Heart right ventricle (tissue), 16 donors: ENCODE measurements at regions not wholly inside any gene's neighbourhood (a gene's known extent, or its start where the extent isn't known, plus 50 kb on each side); places are given as distances from the start of the nearest gene placed in this dataset.

Experiments
- ATAC-seq, 8 donors: fragments of 200-7000 bp; cut with Tn5 transposase; one replicate each; pipeline ENCODE4 v1.9.1; 2020; ENCODE audit warnings: mild to moderate bottlenecking in 8 of 8, moderate library complexity in 8 of 8, moderate number of reproducible peaks in 1 of 8
- DNase-seq, 2 donors: peaks; one replicate each; pipeline ENCODE4 v3.0.0-alpha.2; 2020
- H3K27ac ChIP-seq, 10 donors: fragments of 200-600 bp; sonication (generic) in 2 of 10; one replicate each; pipeline versions ENCODE4 v1.5.0 to v1.8.0; 2020 to 2022; ENCODE audit warnings: mild to moderate bottlenecking in 3 of 10
- H3K27me3 ChIP-seq, 7 donors: fragments of 200-600 bp; one replicate each; pipeline ENCODE4 v1.8.0; 2021 to 2022; ENCODE audit warnings: mild to moderate bottlenecking in 2 of 7
- H3K36me3 ChIP-seq, 9 donors: fragments of 200-600 bp; sonication (generic) in 1 of 9; one replicate each; pipeline versions ENCODE4 v1.5.0 to v1.8.0; 2020 to 2022; ENCODE audit warnings: mild to moderate bottlenecking in 2 of 9
- H3K4me1 ChIP-seq, 9 donors: fragments of 200-600 bp; sonication (generic) in 1 of 9; one replicate each; pipeline versions ENCODE4 v1.5.0 to v1.8.0; 2020 to 2022; ENCODE audit warnings: mild to moderate bottlenecking in 4 of 9
- H3K4me3 ChIP-seq, 10 donors: fragments of 200-600 bp; sonication (generic) in 2 of 10; one replicate each; pipeline versions ENCODE4 v1.5.0 to v1.8.0; 2020 to 2022; ENCODE audit warnings: mild to moderate bottlenecking in 7 of 10, moderate library complexity in 2 of 10
- H3K9me3 ChIP-seq, 11 donors: fragments of 200-600 bp in 10 of 11; sonication (generic) in 2 of 11; one replicate each; pipeline versions ENCODE4 v1.5.0 to v1.8.0; 2013 to 2022; ENCODE audit warnings: mild to moderate bottlenecking in 2 of 11, control low read depth in 1 of 11, moderate library complexity in 1 of 11
- CTCF ChIP-seq, 9 donors: fragments of 200-600 bp; sonication (generic) in 2 of 9; IDR thresholded peaks; one replicate each; pipeline versions ENCODE4 v1.5.0 to v1.8.0; 2021 to 2022; ENCODE audit warnings: antibody characterized with exemption in 9 of 9, mild to moderate bottlenecking in 5 of 9, moderate library complexity in 1 of 9
- whole genome bisulfite sequencing, 2 donors: extraction: QIAGEN DNeasy Blood & Tissue Kit; methylation state at CpG; one replicate each; pipeline ENCODE4 v1.1.7; 2013; ENCODE audit warnings: inconsistent platforms in 1 of 2; 5-methylcytosine and 5-hydroxymethylcytosine counted together
- intact Hi-C, 10 donors: fragments of 100-400 bp; cut with DNase I; formaldehyde crosslinking; loops; one replicate each; pipeline versions ENCODE4 v1.11.1 to v1.14.2; 2022
- donor health status: Arrhythmogenic right ventricular cardiomyopathy.
- donor health status: ischemic (EF 13 %, LVEDD 7.1; RV severe dilation, severe dysfunction).
- donor health status: healthy with polysubstance abuse.
- donor health status: DM: no; HTN: yes; CAD: no.
- donor health status: DM: no; HTN: no; CAD: no.
- donor health status: ischemic (EF 25% LVEDD 6.9; RV normal size, moderate dysfunction).
- donor health status: ischemic (EF 25% LVEDD 5.7; RV mildly dilated, moderate dysfunction).
- donor health status: healthy.
- donor health status: DM: yes; HTN: yes; CAD: no.
- donor health status: Ischemic cardiomyopathy.
- donor health status: ischemic (EF 35%, LVEDD 5.7; RV mildly dilated, moderate dysfunction).
- donor health status: nonischemic (EF 11% LVEDD 7.7; RV severe dilation, severe dysfunction).
- donor health status: DM: yes; HTN: yes; CAD: no.
- donor health status: PGD.
- donor health status: ischemic (EF 29% LVEDD 5.4; RV normal size, mild dysfunction).
- donor health status: nonischemic (EF 23%, LVEDD 6.1; RV moderate dilation, normal function).

- ATAC-seq: no peak
- 90 to 94% methylated on average over 4 of the region's 4 CpGs for whole genome bisulfite sequencing, 2 donors
- Histone ChIP-seq H3K27me3 (no peaks in the 10 kb centered on the region), H3K4me3 (no peak overlapping the region), H3K9me3 (peaks cover 0 to 10% (median 0%) of the 10 kb centered on the region in 11 donors), H3K36me3 (no peaks in the 10 kb centered on the region), H3K4me1 (no peaks in the 10 kb centered on the region), H3K27ac (no peak overlapping the region)
- no peak for TF ChIP-seq CTCF (IDR thresholded peaks at IDR 0.05)
- intact Hi-C loops: no loop called here
- no peak for DNase-seq
Observed at GRCh38 chr2:126751477-126751876, 95.5 kb downstream of the GYPC start.

- Histone ChIP-seq H3K27me3 (no peaks in the 10 kb centered on the region), H3K4me1 (no peaks in the 10 kb centered on the region), H3K4me3 (no peak overlapping the region), H3K27ac (no peak overlapping the region), H3K36me3 (no peaks in the 10 kb centered on the region), H3K9me3 (peaks cover 0 to 12% (median 0%) of the 10 kb centered on the region in 11 donors)
- no peak for TF ChIP-seq CTCF (IDR thresholded peaks at IDR 0.05)
- DNase-seq (no peak), ATAC-seq (no peak)
- 95 to 98% methylated on average over 4 of the region's 4 CpGs for WGBS, 2 donors
- intact Hi-C loops: no loop called here
Observed at GRCh38 chr2:126752876-126753275, 96.9 kb downstream of the GYPC start.

- no peak for TF ChIP-seq CTCF (IDR thresholded peaks at IDR 0.05)
- 83 to 84% methylated on average over 11 of the region's 11 CpGs for WGBS, 2 donors
- Histone ChIP-seq H3K36me3 (no peaks in the 10 kb centered on the region), H3K9me3 (peaks cover 0 to 12% (median 0%) of the 10 kb centered on the region in 11 donors), H3K27me3 (no peaks in the 10 kb centered on the region), H3K4me1 (no peaks in the 10 kb centered on the region), H3K4me3 (no peak overlapping the region), H3K27ac (no peak overlapping the region)
- DNase-seq (no peak), ATAC-seq (no peak)
- intact Hi-C loops: no loop called here
Observed at GRCh38 chr2:126753501-126754212, 97.7 kb downstream of the GYPC start.

- intact Hi-C loops: no loop called here
- WGBS, 2 donors: 87 to 88% methylated on average over 5 of the region's 5 CpGs
- H3K27ac ChIP-seq: no peak overlapping the region
- H3K9me3 ChIP-seq: peaks cover 0 to 12% (median 0%) of the 10 kb centered on the region in 11 donors
- H3K36me3 ChIP-seq: no peaks in the 10 kb centered on the region
- H3K27me3 ChIP-seq: no peaks in the 10 kb centered on the region
- H3K4me1 ChIP-seq: no peaks in the 10 kb centered on the region
- no peak for ATAC-seq
- H3K4me3 ChIP-seq: no peak overlapping the region
- DNase-seq: no peak
- no peak for TF ChIP-seq CTCF (IDR thresholded peaks at IDR 0.05)
Observed at GRCh38 chr2:126754240-126755004, 98.5 kb downstream of the GYPC start.
